Myocyte (in vitro differentiated cells): ENCODE measurements at regions not wholly inside any gene's neighbourhood (a gene's known extent, or its start where the extent isn't known, plus 50 kb on each side); places are given as distances from the start of the nearest gene placed in this dataset.
A peak's percentile ranks its signal among the peaks of the same experiment; 100 is the strongest.

ENCODE experiments used
- DNase-seq: peaks from one replicate; pipeline ENCODE4 v3.0.0-alpha.2; 2012; ENCODE audit warnings: low read depth

- DNase-seq, result no peak
Observed at GRCh38 chr1:117678246-117678977, 72.6 kb downstream of the TENT5C start.

GRCh38 chr1:117679299-117679698 is 73.5 kb downstream of the TENT5C start:
- no peak for DNase-seq

- no peak for DNase-seq
Observed at GRCh38 chr1:117679868-117680267, 74.0 kb downstream of the TENT5C start.

GRCh38 chr1:117680316-117681002 is 74.6 kb downstream of the TENT5C start:
- no peak for DNase-seq

- DNase-seq, result no peak
Observed at GRCh38 chr1:117681093-117681900, 75.4 kb downstream of the TENT5C start.

GRCh38 chr1:117681901-117682250 is 76.0 kb downstream of the TENT5C start:
- no peak for DNase-seq

GRCh38 chr1:117682372-117682771 is 76.5 kb downstream of the TENT5C start:
- peak; percentile 77 for DNase-seq

- DNase-seq, result peak; percentile 81
Observed at GRCh38 chr1:117683571-117684285, 77.9 kb downstream of the TENT5C start.

- DNase-seq, result peak; percentile 64
Observed at GRCh38 chr1:117685936-117686806, 80.3 kb downstream of the TENT5C start.

- peak; percentile 38 for DNase-seq
Observed at GRCh38 chr1:117686907-117687306, 81.1 kb downstream of the TENT5C start.

GRCh38 chr1:117689997-117690625 is 84.3 kb downstream of the TENT5C start:
- no peak for DNase-seq

GRCh38 chr1:117691942-117692341 is 86.1 kb downstream of the TENT5C start:
- DNase-seq, result no peak

- no peak for DNase-seq
Observed at GRCh38 chr1:117694543-117694942, 88.7 kb downstream of the TENT5C start.

GRCh38 chr1:117695796-117696490 is 90.1 kb downstream of the TENT5C start:
- DNase-seq, result peak; percentile 68

GRCh38 chr1:117696561-117696960 is 90.7 kb downstream of the TENT5C start:
- no peak for DNase-seq

- DNase-seq, result no peak
Observed at GRCh38 chr1:117697220-117697781, 91.5 kb downstream of the TENT5C start.

GRCh38 chr1:117698398-117699160 is 92.7 kb downstream of the TENT5C start:
- no peak for DNase-seq

- no peak for DNase-seq
Observed at GRCh38 chr1:117699953-117700352, 94.1 kb downstream of the TENT5C start.
